Activated CD4-positive, alpha-beta T cell treated with anti-CD3 and anti-CD28 coated beads for 4 hours (primary cell): ENCODE measurements at regions not wholly inside any gene's neighbourhood (a gene's known extent, or its start where the extent isn't known, plus 50 kb on each side); places are given as distances from the start of the nearest gene placed in this dataset.

Experiments used
- DNase-seq, 2 donors: peaks; one replicate each; pipeline ENCODE4 v3.0.0-alpha.2; 2020

- DNase-seq, result no peak
Observed at GRCh38 chr1:243910607-243911006, 60.6 kb upstream of the AKT3 start.

- no peak for DNase-seq
Observed at GRCh38 chr1:243903895-243904294, 53.9 kb upstream of the AKT3 start.

GRCh38 chr1:243903041-243903440 is 53.0 kb upstream of the AKT3 start:
- DNase-seq, result no peak

- DNase-seq, result no peak
Observed at GRCh38 chr1:243902100-243902499, 52.1 kb upstream of the AKT3 start.
